Fibroblast of peridontal ligament (primary cell): ENCODE measurements at regions not wholly inside any gene's neighbourhood (a gene's known extent, or its start where the extent isn't known, plus 50 kb on each side); places are given as distances from the start of the nearest gene placed in this dataset.
"Not testable (repeated sequence)": the region's sequence is repeated elsewhere in the genome, so short reads cannot be mapped to it uniquely, and the experiment has no call there.

ENCODE experiments used
- DNase-seq: peaks from one replicate; pipeline ENCODE4 v3.0.0-alpha.2; 2010; ENCODE audit errors: extremely low read depth

DNA sequence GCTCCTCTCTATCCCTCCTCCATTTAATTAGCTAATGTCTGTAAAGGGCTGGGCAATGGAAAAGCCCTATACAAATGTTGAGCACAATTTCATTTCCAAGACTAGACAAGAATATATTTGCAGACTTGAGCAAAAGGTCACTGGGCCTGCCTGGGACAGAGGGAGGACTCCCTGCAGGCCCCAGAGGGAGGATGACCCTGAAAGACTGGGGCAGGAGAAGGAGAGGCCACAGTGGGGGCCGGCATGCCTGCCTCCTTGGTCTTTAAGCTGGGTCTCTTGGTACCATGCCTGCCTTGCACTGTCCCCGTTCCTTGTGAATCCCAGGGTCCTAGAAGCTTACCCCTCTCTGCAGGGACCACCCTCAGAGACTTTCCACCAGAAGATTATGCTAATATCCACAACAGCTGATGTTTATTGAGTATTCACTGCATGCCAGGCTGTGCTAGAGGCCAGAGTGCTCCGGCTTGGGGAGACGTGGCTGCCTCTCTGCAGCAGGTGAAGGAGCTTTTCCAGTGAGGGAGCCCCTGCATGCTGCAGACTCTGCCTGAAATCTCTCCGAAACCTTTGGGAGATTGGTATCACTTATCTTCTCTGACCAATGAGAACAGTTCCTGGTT is 72.7 kb upstream of the HSPA9 start:
- no peak for DNase-seq

DNA sequence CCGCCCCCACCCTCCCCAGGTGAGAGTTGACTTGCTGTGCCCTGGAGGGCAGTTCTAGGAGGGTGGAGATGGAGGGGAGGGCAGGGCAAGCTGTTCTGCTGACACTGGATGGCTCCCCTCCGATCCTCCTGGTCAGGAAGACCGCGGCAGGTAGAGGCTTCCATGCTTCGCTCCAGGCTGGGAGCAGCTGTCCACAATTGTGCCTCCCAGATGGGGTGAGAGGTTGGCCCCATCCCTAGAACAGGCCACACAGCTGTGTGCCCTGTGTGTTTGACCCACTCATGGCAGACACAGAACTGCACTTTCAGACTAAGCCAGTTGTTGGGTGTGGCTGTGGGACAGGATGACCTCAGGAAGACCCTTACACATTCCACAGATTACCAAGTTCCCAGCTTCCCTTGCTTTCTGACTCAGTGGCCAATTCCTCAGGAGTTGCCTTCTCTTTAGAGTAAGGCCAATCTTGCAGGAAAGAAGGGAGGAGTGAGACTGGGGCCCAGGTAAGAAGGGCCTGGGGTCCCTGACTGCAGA is 72.1 kb upstream of the HSPA9 start:
- no peak for DNase-seq

- DNase-seq: no peak
Measured at GRCh38 chr5:138646671-138647070, 71.5 kb upstream of the HSPA9 start.

DNA sequence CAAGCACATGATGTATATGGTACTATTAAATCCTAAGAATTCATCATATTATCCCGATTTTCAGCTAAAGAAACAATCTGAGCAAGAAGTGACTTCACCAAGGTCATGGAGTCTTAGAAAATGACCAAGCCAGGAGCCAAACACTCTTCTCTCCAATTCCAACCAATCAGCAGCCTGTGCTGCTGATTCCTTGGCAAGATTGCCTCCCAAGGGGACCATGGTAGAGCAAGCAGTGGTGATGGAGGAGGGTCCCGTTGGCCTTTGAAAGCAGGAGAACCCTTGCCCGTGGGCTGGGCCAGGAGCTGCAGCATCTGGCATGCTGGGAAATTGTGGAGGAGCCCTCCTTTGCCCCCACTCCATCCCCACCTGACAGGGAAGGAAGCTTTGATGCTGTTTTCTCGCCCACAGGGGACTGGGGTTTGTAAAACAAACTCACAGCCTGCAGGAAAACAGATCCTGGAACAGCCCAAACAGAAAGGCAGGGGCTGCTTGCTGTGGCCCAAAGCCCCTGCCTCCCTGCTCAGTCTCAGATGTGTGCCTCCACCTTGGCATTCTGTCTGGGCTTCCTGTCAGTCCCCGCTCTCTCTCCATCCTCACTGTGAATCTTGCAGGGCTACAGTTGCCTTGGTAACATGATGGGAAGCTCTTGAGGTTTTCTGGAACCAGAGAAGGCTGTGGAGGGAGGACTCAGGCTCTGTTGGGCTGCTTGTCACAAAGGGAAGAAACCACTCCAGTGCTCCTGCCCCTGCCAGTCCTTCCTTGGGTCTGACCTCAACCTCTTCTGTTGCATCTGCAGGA is 70.8 kb upstream of the HSPA9 start:
- peak; percentile 14 for DNase-seq

GRCh38 chr5:138643040-138643791 is 68.0 kb upstream of the HSPA9 start:
- DNase-seq: no peak

DNA sequence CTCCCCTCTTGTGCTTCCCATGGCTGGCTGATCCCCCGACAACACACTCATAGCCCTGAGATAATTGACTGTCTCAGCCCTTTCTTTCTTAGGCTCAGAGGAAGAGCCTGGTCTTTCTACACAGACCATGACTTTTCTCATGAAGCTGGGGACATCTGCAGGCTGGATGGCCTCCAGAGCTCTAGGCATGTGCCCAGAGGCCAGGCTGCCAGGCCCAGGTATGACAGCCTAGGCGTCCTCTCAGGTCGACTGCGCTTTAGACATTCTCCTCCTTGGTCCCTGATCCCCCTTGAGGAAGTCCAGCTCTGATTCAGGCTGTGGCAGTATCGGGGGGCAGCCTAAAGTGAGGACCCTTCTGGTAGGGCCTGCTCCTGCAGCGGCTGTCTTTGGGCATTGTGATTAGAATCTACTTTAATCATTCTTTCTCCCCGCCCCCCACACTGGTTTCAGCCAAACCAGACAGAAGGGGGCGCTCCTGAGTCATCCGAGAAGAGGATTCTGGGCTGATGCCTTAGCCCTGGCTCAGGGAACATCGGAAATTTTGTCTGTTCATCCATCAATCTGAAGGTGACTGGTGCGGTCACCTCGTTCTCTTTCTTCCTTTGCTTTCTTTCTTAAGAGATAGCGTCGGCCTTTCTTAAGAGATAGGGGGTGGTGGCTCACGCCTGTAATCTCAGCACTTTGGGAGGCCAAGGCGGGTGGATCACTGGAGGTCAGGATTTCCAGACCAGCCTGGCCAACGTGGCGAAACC is 66.5 kb upstream of the HSPA9 start:
- peak; percentile 65 for DNase-seq

DNA sequence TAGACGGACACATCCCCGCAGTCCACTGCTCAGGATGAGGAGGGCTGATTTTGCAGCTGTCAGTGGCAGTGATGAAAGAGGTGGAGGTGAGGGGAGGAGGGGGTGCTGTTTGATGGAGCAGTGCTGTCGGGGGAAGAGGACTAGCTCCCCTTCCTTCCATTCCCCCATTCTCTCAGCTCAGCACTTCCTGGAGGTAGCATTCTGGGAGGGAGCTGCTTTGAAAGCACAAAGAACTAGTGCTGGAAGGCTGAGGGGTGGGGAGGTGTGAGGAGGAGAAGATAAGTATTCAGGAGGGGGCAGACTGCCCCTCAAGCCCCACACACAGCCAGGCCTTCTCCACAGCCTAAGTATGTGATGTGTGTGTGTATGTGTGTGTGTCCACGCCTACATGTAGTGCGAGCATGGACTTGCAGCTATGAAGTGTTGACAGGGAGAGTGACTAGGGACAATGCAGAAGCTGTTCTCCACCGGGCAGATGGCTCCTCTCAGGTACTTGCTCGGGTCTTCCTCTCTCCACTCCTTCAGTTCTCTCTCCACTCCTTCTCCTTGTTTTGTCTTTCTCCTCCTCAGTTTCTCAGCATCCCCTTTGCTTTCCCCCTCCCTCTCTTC is 65.5 kb upstream of the HSPA9 start:
- no peak for DNase-seq

DNA sequence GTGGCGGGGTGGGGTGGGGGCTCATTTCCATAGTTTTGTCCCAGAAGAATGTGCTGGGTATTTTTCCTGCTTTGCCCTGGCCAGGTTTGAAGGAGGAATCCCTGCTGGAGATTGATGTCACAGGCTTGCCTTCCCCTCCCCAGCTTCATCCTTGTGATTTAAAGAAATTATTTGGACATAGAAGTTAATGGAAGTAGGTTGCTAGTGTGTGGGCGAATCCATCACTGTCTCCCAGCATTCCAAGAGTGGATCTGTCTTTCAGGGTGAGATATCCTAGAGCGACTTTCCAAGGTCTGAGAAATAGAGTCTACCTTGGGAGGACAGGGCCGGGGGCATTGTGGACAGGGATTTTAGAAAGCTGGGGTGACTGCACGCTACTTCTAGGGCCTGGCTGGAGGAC is 64.9 kb upstream of the HSPA9 start:
- no peak for DNase-seq

- no peak for DNase-seq
Measured at GRCh38 chr5:138639326-138639725, 64.1 kb upstream of the HSPA9 start.

DNA sequence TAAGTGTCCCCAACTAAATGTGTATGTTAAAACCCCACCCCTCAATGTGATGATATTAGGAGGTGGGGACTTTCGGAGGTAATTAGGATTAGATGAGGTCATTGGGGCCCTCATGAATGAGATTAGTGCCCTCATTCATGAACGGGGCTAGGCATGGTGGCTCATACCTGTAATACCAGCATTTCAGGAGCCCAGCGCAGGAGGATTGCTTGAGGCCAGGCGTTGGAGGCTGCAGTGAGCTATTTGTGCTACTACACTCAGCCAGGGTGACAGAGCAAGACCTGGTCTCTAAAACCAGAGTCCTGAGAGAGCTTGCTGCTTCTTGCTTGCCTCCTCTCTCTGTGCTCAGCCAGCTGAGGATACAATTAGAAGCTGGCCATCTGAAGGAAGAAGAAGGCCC is 62.1 kb upstream of the HSPA9 start:
- DNase-seq: no peak

- DNase-seq: no peak
Measured at GRCh38 chr5:138636398-138636944, 61.3 kb upstream of the HSPA9 start.

GRCh38 chr5:138635708-138636107 is 60.5 kb upstream of the HSPA9 start:
- DNase-seq: no peak

- peak; percentile 72 for DNase-seq
Measured at GRCh38 chr5:138635265-138635664, 60.1 kb upstream of the HSPA9 start.

- DNase-seq: not testable (repeated sequence)
Measured at GRCh38 chr5:138634804-138635203, 59.6 kb upstream of the HSPA9 start.

DNA sequence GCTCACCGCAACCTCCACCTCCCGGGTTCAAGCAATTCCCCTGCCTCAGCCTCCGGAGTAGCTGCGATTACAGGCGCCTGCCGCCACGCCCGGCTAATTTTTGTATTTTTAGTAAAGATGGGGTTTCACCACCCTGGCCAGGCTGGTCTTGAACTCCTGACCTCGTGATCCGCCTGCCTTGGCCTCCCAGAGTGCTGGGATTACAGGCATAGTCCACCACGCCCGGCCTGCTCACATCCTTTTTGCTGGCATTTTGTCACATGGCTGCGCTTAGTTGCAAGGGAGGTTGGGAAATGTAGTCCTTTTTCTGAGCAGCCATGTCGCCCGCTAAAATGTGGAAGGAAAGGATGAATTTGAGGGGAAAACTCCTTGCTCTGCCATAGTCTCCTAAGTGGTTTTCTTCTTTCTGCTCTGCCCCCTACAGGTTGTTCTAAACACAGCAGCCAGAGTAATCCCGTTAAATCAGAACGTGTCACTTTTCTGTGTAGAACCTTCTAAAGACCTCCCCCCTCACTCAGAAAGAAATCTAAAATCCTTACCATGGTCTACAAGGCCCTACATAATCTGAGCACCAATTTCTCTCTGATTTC is 57.8 kb upstream of the HSPA9 start:
- peak; percentile 75 for DNase-seq

GRCh38 chr5:138631096-138631928 is 56.1 kb upstream of the HSPA9 start:
- DNase-seq: no peak

DNA sequence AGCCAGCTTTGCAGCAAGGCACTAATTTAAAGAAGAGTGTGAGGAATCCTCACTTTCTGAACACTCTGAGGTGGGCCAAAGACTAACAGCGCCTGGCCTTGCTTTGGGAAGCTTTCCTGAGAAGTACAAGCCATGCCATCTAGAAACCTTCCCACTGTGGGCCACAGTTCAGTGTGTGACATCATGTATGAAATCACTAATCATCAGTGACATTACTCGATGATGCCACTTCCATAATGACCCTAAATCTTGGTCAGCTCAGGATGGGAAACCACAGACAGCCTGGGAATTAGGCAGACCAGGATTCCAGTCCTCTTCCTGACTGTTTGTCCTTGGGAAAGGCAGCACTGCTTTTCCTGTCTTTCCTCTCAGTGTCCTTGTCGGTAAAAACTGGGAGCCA is 54.2 kb upstream of the HSPA9 start:
- no peak for DNase-seq

DNA sequence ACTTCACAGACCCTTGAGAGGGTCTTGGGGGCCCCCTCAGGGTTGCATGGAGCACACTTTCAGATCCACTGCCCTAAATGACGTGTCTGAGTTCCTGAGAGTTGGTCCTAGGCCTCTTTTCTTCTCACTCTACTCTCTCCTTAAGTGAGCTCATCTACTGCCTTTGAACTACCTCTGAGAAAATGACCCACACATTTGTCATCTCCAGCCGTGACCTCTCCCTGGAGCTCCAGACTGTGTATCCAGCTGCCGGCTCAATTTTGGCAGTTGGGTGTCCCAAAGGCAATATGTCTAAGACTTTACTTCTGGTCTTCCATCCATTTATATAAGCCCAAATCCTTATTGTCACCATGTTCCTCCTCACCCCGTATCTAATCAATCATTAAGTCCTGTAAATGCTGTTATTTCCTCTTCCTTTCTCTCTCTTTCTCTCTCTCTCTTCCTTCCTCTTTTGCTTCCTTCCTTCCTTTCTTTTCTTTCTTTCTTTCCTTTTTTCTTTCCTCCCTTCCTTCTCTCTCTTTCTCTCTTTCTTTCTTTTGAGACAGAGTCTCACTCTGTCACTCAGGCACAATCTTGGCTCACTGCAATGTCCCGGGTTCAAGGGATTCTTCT is 51.2 kb upstream of the HSPA9 start:
- no peak for DNase-seq

GRCh38 chr5:138625134-138625533 is 49.9 kb upstream of the HSPA9 start:
- DNase-seq: no peak
